Duodenal mucosa (tissue), 2 donors: ENCODE measurements at regions not wholly inside any gene's neighbourhood (a gene's known extent, or its start where the extent isn't known, plus 50 kb on each side); places are given as distances from the start of the nearest gene placed in this dataset.

Source experiments
- H3K27ac ChIP-seq: one replicate; pipeline ENCODE4 v1.7.0; 2013; ENCODE audit warnings: low read depth, low read length
- H3K27me3 ChIP-seq, 2 donors: one replicate each; pipeline ENCODE4 v1.7.0; 2013; ENCODE audit warnings: low read length in 2 of 2, control low read depth in 1 of 2; ENCODE audit not compliant: insufficient read depth in 2 of 2, control insufficient read depth in 1 of 2
- H3K36me3 ChIP-seq, 2 donors: one replicate each; pipeline ENCODE4 v1.7.0; 2013; ENCODE audit warnings: low read length in 2 of 2, control low read depth in 1 of 2; ENCODE audit not compliant: insufficient read depth in 2 of 2, control insufficient read depth in 1 of 2
- H3K4me1 ChIP-seq, 2 donors: one replicate each; pipeline ENCODE4 v1.7.0; 2013; ENCODE audit warnings: low read length in 2 of 2, control low read depth in 1 of 2; ENCODE audit not compliant: insufficient read depth in 2 of 2, control insufficient read depth in 1 of 2
- H3K4me3 ChIP-seq, 2 donors: one replicate each; pipeline ENCODE4 v1.7.0; 2013; ENCODE audit warnings: low read length in 2 of 2, low read depth in 1 of 2
- H3K9ac ChIP-seq, 2 donors: one replicate each; pipeline ENCODE4 v1.7.0; 2013; ENCODE audit warnings: low read length in 2 of 2, low read depth in 1 of 2
- H3K9me3 ChIP-seq, 2 donors: one replicate each; pipeline ENCODE4 v1.7.0; 2013; ENCODE audit warnings: low read length in 2 of 2, control low read depth in 1 of 2; ENCODE audit not compliant: control insufficient read depth in 1 of 2

GRCh38 chr12:60834806-60835205 is 1239.0 kb downstream of the SLC16A7 start:
- Histone ChIP-seq H3K9ac (no peak overlapping the region), H3K9me3 (peaks cover 0 to 8% of the 10 kb centered on the region in 2 donors), H3K4me3 (no peak overlapping the region), H3K27me3 (no peaks in the 10 kb centered on the region), H3K4me1 (no peaks in the 10 kb centered on the region), H3K27ac (no peak overlapping the region), H3K36me3 (no peaks in the 10 kb centered on the region)

DNA sequence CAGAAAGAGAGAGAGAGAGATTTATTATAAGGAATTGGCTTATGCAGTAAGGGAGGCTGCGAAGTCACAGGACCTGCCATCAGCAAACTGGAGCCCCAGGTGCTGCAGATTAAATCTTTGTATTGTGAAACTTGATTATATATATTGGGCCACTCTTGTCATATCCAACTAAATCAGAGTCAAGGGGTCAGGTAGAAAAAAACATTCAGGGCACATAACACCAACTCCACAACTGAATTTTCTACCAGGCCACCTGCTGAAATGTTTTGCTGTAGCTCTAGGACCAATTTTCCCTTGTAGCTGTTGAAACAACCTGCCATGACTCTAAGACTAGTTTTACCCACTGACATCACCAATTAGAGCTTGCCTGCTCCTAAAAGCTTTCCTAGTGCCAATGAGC is 1240.8 kb downstream of the SLC16A7 start:
- Histone ChIP-seq H3K4me1 (no peaks in the 10 kb centered on the region), H3K27ac (no peak overlapping the region), H3K36me3 (no peaks in the 10 kb centered on the region), H3K9ac (no peak overlapping the region), H3K9me3 (peaks cover 0 to 8% of the 10 kb centered on the region in 2 donors), H3K27me3 (no peaks in the 10 kb centered on the region), H3K4me3 (no peak overlapping the region)

- Histone ChIP-seq H3K4me3 (no peak overlapping the region), H3K27me3 (no peaks in the 10 kb centered on the region), H3K36me3 (no peaks in the 10 kb centered on the region), H3K9me3 (no peaks in the 10 kb centered on the region), H3K27ac (no peak overlapping the region), H3K9ac (no peak overlapping the region), H3K4me1 (no peaks in the 10 kb centered on the region)
Observed at GRCh38 chr12:60842181-60842580, 1246.4 kb downstream of the SLC16A7 start.

DNA sequence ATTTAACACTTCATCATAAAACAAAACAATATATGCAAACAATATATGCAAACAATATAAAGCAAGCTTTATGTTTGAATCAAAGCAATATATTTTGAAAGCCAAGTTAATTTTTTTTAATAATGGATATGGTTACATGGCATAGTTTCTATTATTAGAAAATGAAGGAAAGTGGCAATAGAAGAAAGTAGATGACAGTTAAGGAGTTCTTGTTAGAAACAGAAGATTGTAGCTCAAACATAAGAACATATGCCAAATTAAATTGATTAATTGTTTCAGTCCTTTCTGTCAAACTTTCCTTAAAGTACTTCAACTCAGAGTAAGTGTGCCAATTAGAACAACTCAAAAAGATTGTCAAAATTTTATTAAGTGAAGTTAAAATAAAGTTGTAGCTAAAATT is 1248.3 kb downstream of the SLC16A7 start:
- no peak overlapping the region for H3K27ac ChIP-seq
- H3K27me3 ChIP-seq: no peaks in the 10 kb centered on the region
- H3K9me3 ChIP-seq: no peaks in the 10 kb centered on the region
- H3K9ac ChIP-seq: no peak overlapping the region
- H3K36me3 ChIP-seq: no peaks in the 10 kb centered on the region
- H3K4me3 ChIP-seq: no peak overlapping the region
- H3K4me1 ChIP-seq: no peaks in the 10 kb centered on the region

DNA sequence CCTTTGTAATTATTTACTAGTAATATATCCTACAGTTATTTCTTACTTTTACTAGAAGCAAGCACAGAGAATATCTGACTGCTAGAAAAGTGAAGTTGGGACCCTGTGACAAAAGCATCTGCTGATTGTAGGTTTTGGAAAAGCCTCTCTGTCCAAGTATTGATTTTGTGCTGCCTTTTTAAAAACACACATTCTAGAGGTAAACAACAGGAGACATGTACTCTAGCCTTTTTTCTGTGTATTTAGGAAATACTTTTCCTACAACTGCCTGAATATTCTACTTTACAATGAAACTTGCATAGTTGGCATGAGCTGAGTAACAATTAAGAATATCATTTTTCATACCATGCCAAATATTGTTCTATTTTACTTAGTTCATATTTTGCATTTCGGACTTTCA is 1249.0 kb downstream of the SLC16A7 start:
- Histone ChIP-seq H3K27ac (no peak overlapping the region), H3K4me1 (no peaks in the 10 kb centered on the region), H3K9ac (no peak overlapping the region), H3K27me3 (no peaks in the 10 kb centered on the region), H3K36me3 (no peaks in the 10 kb centered on the region), H3K4me3 (no peak overlapping the region), H3K9me3 (no peaks in the 10 kb centered on the region)

DNA sequence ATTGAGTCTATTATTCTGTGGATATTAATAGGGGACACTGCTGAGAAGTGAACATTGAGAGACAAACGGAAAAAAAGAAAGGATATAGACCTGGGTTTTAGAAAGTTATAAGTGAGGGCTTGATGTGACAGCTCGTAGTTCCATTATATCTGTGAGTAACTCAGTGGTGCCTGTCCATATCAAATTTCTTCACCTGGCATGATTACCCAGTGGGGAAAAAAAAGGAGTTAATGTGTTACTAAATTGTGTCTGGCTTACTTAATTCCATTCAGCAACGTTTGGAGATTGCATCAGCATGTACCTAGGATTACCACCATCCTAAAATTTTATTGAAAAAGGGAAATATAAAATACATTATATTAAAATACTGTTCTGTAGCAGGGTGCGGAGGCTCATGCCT is 1249.9 kb downstream of the SLC16A7 start:
- no peak overlapping the region for H3K27ac ChIP-seq
- peaks cover 0 to 1% of the 10 kb centered on the region in 2 donors for H3K9me3 ChIP-seq
- no peaks in the 10 kb centered on the region for H3K4me1 ChIP-seq
- no peak overlapping the region for H3K9ac ChIP-seq
- H3K4me3 ChIP-seq: no peak overlapping the region
- H3K36me3 ChIP-seq: no peaks in the 10 kb centered on the region
- no peaks in the 10 kb centered on the region for H3K27me3 ChIP-seq

DNA sequence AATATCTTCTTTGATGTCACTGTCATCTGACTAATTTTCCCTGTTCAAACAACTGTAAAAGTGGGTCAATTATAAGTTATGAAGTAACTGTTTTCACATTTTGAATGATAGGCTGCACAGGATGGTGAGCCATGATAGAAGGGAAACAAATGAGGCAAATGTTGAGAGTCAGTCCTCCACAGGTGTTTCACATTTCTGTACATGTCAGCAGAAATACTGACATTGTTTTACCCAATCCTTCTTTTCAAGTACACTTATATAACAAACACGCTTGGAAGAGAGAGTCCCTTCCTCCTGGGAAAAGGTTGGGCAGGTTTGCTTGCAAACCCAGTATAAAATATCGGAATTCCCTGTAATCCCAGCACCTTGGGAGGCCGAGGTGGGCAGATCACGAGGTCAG is 1251.5 kb downstream of the SLC16A7 start:
- Histone ChIP-seq H3K4me3 (no peak overlapping the region), H3K27me3 (no peaks in the 10 kb centered on the region)

GRCh38 chr12:60849723-60850122 is 1253.9 kb downstream of the SLC16A7 start:
- H3K27me3 ChIP-seq: no peaks in the 10 kb centered on the region
- no peaks in the 10 kb centered on the region for H3K4me1 ChIP-seq
- no peak overlapping the region for H3K27ac ChIP-seq
- H3K4me3 ChIP-seq: no peak overlapping the region
- H3K9ac ChIP-seq: no peak overlapping the region
- H3K9me3 ChIP-seq: peaks cover 0 to 1% of the 10 kb centered on the region in 2 donors
- H3K36me3 ChIP-seq: no peaks in the 10 kb centered on the region

More for the DNA sequence above, 1251.5 kb downstream of the SLC16A7 start:
- H3K9ac ChIP-seq: no peak overlapping the region
- no peak overlapping the region for H3K27ac ChIP-seq
- H3K36me3 ChIP-seq: no peaks in the 10 kb centered on the region
- no peaks in the 10 kb centered on the region for H3K4me1 ChIP-seq
- H3K9me3 ChIP-seq: peaks cover 0 to 1% of the 10 kb centered on the region in 2 donors

DNA sequence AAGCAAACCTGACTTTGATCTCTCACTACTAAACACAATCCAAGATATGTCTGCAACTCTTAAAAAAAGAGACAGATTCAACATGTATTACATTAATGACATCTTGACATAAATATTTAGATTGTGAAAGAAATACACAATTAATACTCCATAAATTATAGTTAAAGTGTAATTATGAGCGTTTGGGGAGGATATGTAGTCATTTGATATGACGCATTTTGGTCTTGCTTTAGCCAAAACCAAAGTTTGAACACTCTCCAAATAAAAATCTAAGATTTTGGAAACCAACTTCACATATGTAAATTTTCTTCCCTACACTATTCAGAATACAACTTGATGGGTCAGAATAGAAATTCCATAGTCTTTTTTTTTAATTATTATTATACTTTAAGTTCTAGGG is 1257.6 kb downstream of the SLC16A7 start:
- Histone ChIP-seq H3K27ac (no peak overlapping the region), H3K9ac (no peak overlapping the region), H3K9me3 (peaks cover 1 to 4% of the 10 kb centered on the region in 2 donors), H3K4me1 (no peaks in the 10 kb centered on the region), H3K36me3 (no peaks in the 10 kb centered on the region), H3K27me3 (no peaks in the 10 kb centered on the region), H3K4me3 (no peak overlapping the region)

- H3K9ac ChIP-seq: no peak overlapping the region
- no peaks in the 10 kb centered on the region for H3K4me1 ChIP-seq
- H3K4me3 ChIP-seq: no peak overlapping the region
Observed at GRCh38 chr12:60863421-60863820, 1267.6 kb downstream of the SLC16A7 start.

GRCh38 chr12:60872219-60872618 is 1276.4 kb downstream of the SLC16A7 start:
- H3K27me3 ChIP-seq: no peaks in the 10 kb centered on the region
- no peak overlapping the region for H3K4me3 ChIP-seq
- peaks cover 0 to 5% of the 10 kb centered on the region in 2 donors for H3K9me3 ChIP-seq
- H3K27ac ChIP-seq: no peak overlapping the region
- no peaks in the 10 kb centered on the region for H3K36me3 ChIP-seq
- no peaks in the 10 kb centered on the region for H3K4me1 ChIP-seq
- H3K9ac ChIP-seq: no peak overlapping the region

More at GRCh38 chr12:60863421-60863820, 1267.6 kb downstream of the SLC16A7 start:
- H3K36me3 ChIP-seq: no peaks in the 10 kb centered on the region
- H3K27me3 ChIP-seq: no peaks in the 10 kb centered on the region
- no peak overlapping the region for H3K27ac ChIP-seq
- H3K9me3 ChIP-seq: peaks cover under 1 to 3% of the 10 kb centered on the region in 2 donors
